GM23248 (cell line): ENCODE measurements at regions not wholly inside any gene's neighbourhood (a gene's known extent, or its start where the extent isn't known, plus 50 kb on each side); places are given as distances from the start of the nearest gene placed in this dataset. TPM values are rescaled to one million over a fixed set of nuclear protein-coding genes. Genes with fewer than 3 reads are reported as not detected.

Experiments
- microRNA-seq: library from miRNA; unstranded; fragments of <30 nt; microRNA quantifications from one replicate; pipeline ENCODE4, GENCODE V29; 2016; ENCODE audit warnings: borderline number of aligned reads
- small RNA-seq: library from RNA; depleted of rRNA; stranded (forward); fragments of <200 nt; gene quantifications from one replicate; pipeline ENCODE3, GENCODE V24; 2014; ENCODE audit warnings: low read depth, low replicate concordance

Small RNAs in the stretch of these regions (microRNA-seq; reads per million reads assigned to microRNA genes)
- gene MIR7702 = not detected

Small RNAs in the stretch of these regions (small RNA-seq; reads per million reads assigned to genes)
- gene MIR7702 (not detected), gene RNY4P18 (0.19 reads per million)
